A549 (cell line): ENCODE measurements at regions not wholly inside any gene's neighbourhood (a gene's known extent, or its start where the extent isn't known, plus 50 kb on each side); places are given as distances from the start of the nearest gene placed in this dataset.

Source experiments
- ATAC-seq, 2 experiments: fragments of 200-7000 bp in 1 of 2; fragments of >200 bp in 1 of 2; cut with Nextera tagmentation in 1 of 2; cut with Tn5 transposase in 1 of 2; 3 replicates each; pipeline versions ENCODE4 v1.8.0 to v1.9.1; 2018 to 2020; ENCODE audit warnings: mild to moderate bottlenecking in 1 of 2, moderate library complexity in 1 of 2
- CTCF ChIA-PET: fragments of 300-600 bp; sonication (Branson Sonifier 250); formaldehyde crosslinking; extraction: SDS; loops from one replicate; lab custom pipeline; 2021; ENCODE audit warnings: antibody characterized with exemption, inconsistent platforms; lab: Yijun Ruan, JAX
- POLR2A ChIA-PET: fragments of 350-600 bp; formaldehyde crosslinking; extraction: SDS; loops from one replicate; lab custom pipeline; 2021; ENCODE audit warnings: antibody characterized with exemption, inconsistent platforms; lab: Yijun Ruan, JAX
- DNase-seq, 2 experiments: peaks; one replicate each; pipeline versions ENCODE4 v3.0.0 to v3.0.0-alpha.2; 2011 to 2016; ENCODE audit warnings: low read depth in 1 of 2, low spot score in 1 of 2
- FAIRE-seq: peaks from 2 replicates; lab custom pipeline; 2011; peaks lifted over from hg19 to GRCh38; lab: Jason Lieb, UNC
- H3K27ac ChIP-seq, 2 experiments: fragments of >200 bp; sonication (Bioruptor Twin); formaldehyde crosslinking; 3 replicates each; pipeline ENCODE4 v1.5.1; 2016 to 2017
- H3K4me1 ChIP-seq: fragments of >200 bp; sonication (Bioruptor Twin); formaldehyde crosslinking; 3 replicates; pipeline ENCODE4 v1.6.1; 2016
- H3K4me2 ChIP-seq: fragments of >200 bp; sonication (Bioruptor Twin); formaldehyde crosslinking; 3 replicates; pipeline ENCODE4 v1.6.1; 2016
- H3K4me3 ChIP-seq: fragments of >200 bp; sonication (Bioruptor Twin); formaldehyde crosslinking; 3 replicates; pipeline ENCODE4 v1.5.1; 2016
- H3K9me3 ChIP-seq: fragments of >200 bp; sonication (Bioruptor Twin); formaldehyde crosslinking; 3 replicates; pipeline ENCODE4 v1.6.1; 2016
- CBX8 ChIP-seq: fragments of 200-600 bp; sonication (generic); IDR thresholded peaks from 2 replicates; pipeline ENCODE4 v1.6.1; 2016
- CEBPB ChIP-seq, 2 experiments: fragments of >200 bp in 1 of 2; sonication (Bioruptor Twin) in 1 of 2; formaldehyde crosslinking in 1 of 2; IDR thresholded peaks; 2 replicates each; pipeline ENCODE4 v1.6.1; 2012 to 2016
- EHMT2 ChIP-seq: fragments of 200-600 bp; sonication (generic); IDR thresholded peaks from 2 replicates; pipeline ENCODE4 v1.6.1; 2016; ENCODE audit warnings: antibody characterized with exemption, low read depth, mild to moderate bottlenecking, moderate library complexity
- EP300 ChIP-seq, 2 experiments: fragments of >200 bp; sonication (Bioruptor Twin); formaldehyde crosslinking; IDR thresholded peaks; 2 replicates in 1 of 2; 3 replicates in 1 of 2; pipeline ENCODE4 v1.6.1; 2016 to 2017
- ESRRA ChIP-seq: fragments of 150-350 bp; IDR thresholded peaks from 2 replicates; pipeline ENCODE4 v1.6.1; 2014; ENCODE audit warnings: mild to moderate bottlenecking, low read length, borderline replicate concordance
- FOSL2 ChIP-seq, 2 experiments: fragments of 450-650 bp in 1 of 2; fragments of >200 bp in 1 of 2; sonication (Bioruptor Twin) in 1 of 2; formaldehyde crosslinking; IDR thresholded peaks; 2 replicates each; pipeline versions ENCODE4 v1.5.0 to v1.6.1; 2016 to 2020; ENCODE audit warnings: mild to moderate bottlenecking in 1 of 2, moderate library complexity in 1 of 2
- FOXS1 ChIP-seq: fragments of 250-450 bp; sonication (Bioruptor Pico); IDR thresholded peaks from 2 replicates; pipeline ENCODE4 v1.5.0; 2020; ENCODE audit warnings: mild to moderate bottlenecking, moderate library complexity
- HDAC2 ChIP-seq: fragments of 200-600 bp; sonication (generic); IDR thresholded peaks from 2 replicates; pipeline ENCODE4 v1.6.1; 2016
- HEYL ChIP-seq: fragments of 250-450 bp; sonication (Bioruptor Pico); IDR thresholded peaks from 2 replicates; pipeline ENCODE4 v1.8.0; 2021; ENCODE audit warnings: mild to moderate bottlenecking, moderate library complexity
- HOXB13 ChIP-seq: fragments of 250-450 bp; sonication (Bioruptor Pico); IDR thresholded peaks from 2 replicates; pipeline ENCODE4 v1.5.0; 2020; ENCODE audit warnings: low read depth, mild to moderate bottlenecking, moderate library complexity
- HOXB5 ChIP-seq: fragments of 250-450 bp; sonication (Bioruptor Pico); IDR thresholded peaks from 2 replicates; pipeline ENCODE4 v1.5.0; 2020; ENCODE audit warnings: mild to moderate bottlenecking, moderate library complexity
- JUNB ChIP-seq: fragments of >200 bp; sonication (Bioruptor Twin); formaldehyde crosslinking; IDR thresholded peaks from 2 replicates; pipeline ENCODE4 v1.6.1; 2016
- KDM1A ChIP-seq: fragments of 200-600 bp; sonication (generic); IDR thresholded peaks from 2 replicates; pipeline ENCODE4 v1.6.1; 2016; ENCODE audit warnings: low read depth, mild to moderate bottlenecking
- MAZ ChIP-seq: fragments of 150-350 bp; IDR thresholded peaks from 2 replicates; pipeline ENCODE4 v1.6.1; 2014; ENCODE audit warnings: antibody characterized with exemption, low read depth, low read length, borderline replicate concordance
- MYC ChIP-seq: IDR thresholded peaks from 2 replicates; pipeline ENCODE4 v1.6.1; 2012; ENCODE audit warnings: mild to moderate bottlenecking, inconsistent platforms, low read length, improper control_type of control experiment, borderline replicate concordance
- NFE2L2 ChIP-seq: fragments of 150-350 bp; conservative IDR thresholded peaks from 2 replicates; pipeline ENCODE4 v1.6.1; 2014; ENCODE audit warnings: low read length
- PHF8 ChIP-seq: fragments of 200-600 bp; sonication (generic); IDR thresholded peaks from 2 replicates; pipeline ENCODE4 v1.6.1; 2016; ENCODE audit warnings: low read depth, mild to moderate bottlenecking, antibody characterized with exemption, moderate library complexity, borderline replicate concordance
- POLR2AphosphoS2 ChIP-seq: conservative IDR thresholded peaks from 2 replicates; pipeline ENCODE4 v1.6.1; 2012; ENCODE audit warnings: low read length, improper control_type of control experiment, inconsistent platforms
- RAD21 ChIP-seq, 2 experiments: fragments of >200 bp in 1 of 2; sonication (Bioruptor Twin) in 1 of 2; formaldehyde crosslinking in 1 of 2; IDR thresholded peaks in 1 of 2; conservative IDR thresholded peaks in 1 of 2; 2 replicates in 1 of 2; 3 replicates in 1 of 2; pipeline ENCODE4 v1.6.1; 2012 to 2018; ENCODE audit warnings: inconsistent platforms in 1 of 2
- RNF2 ChIP-seq: fragments of 200-600 bp; sonication (generic); IDR thresholded peaks from 2 replicates; pipeline ENCODE4 v1.6.1; 2016; ENCODE audit warnings: low read depth, mild to moderate bottlenecking, antibody characterized with exemption, moderate library complexity, borderline replicate concordance
- TP53 ChIP-seq: fragments of 250-450 bp; sonication (Bioruptor Pico); IDR thresholded peaks from 2 replicates; pipeline ENCODE4 v1.5.0; 2021; ENCODE audit warnings: mild to moderate bottlenecking, moderate library complexity
- WGBS: methylation state at CpG from one replicate; pipeline ENCODE4 v1.1.6; 2017; ENCODE audit errors: missing lambda C conversion rate; 5-methylcytosine and 5-hydroxymethylcytosine counted together
- TF ChIP-seq, protein P1 (sequence below): fragments of >200 bp; sonication (Bioruptor Twin); formaldehyde crosslinking; IDR thresholded peaks from 2 replicates; pipeline ENCODE4 v1.6.1; 2016
- TF ChIP-seq, protein P2 (sequence below): IDR thresholded peaks from 2 replicates; pipeline ENCODE4 v1.6.1; 2012
- TF ChIP-seq, protein P3 (sequence below): fragments of 200-600 bp; sonication (generic); IDR thresholded peaks from 2 replicates; pipeline ENCODE4 v1.6.1; 2016; ENCODE audit warnings: antibody characterized with exemption, mild to moderate bottlenecking, moderate library complexity
- TF ChIP-seq, protein P4 (sequence below): IDR thresholded peaks from 2 replicates; pipeline ENCODE4 v1.6.1; 2012; ENCODE audit warnings: low read depth, borderline replicate concordance

DNA sequence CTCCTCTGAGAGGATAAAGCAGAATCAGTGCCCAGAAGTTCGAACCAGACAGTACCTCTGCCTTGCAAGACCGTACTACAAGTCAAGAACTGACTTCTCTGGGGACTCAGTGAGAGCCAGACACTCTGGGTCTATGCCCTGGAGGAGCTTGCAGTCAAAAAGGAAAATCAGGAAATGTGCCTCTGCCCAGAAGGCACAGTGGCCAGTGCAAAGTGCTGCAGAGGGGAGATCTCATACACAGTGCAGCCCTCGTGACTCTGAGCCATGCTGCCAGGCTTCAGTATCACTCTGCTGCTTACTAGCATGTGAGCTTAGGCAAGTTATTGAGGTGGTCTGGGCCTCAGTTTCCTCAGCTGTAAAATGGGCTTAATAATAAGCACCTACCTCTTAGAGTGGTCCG, 144.0 kb upstream of the NPY start:
- POLR2A ChIA-PET = no interaction called here
- H3K27ac ChIP-seq = no peak overlapping the region
- no peak for ATAC-seq

DNA sequence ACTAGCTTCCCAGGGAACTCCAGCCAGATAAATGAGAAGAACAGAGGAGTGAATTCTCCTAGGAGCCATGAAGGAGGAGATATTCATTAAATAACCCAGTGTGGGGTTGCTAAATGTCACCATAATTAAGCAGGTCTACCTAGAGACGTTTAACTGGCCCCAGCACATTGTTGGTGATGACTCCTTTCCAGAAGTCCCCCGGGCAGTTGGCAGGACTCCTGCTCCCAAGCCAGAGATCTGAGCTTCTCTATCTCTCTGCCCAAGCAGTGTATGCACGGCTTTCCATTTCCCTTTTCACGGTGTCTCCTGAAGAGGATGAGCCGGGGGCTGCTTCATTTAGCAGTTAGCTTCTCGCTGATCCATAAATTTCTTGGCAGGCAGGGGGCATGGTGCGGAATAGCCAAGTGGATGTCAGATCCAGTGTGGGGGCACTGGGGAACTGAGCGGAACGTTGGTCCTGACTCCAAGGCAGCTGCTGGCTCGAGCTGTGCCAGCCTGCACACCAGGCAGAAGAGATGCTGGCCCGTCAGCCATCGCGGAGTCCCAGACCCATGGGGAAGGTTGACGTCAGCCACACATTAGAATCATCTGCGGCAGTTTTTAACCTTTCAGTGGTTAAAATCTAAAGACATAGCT, 142.0 kb upstream of the NPY start:
- ATAC-seq = no peak
- ChIA-PET CTCF (interaction anchor here (0.6 to 1.1 kb wide), 2 partner anchors 99 to 122 kb away, joined by 3 read pairs; no protein-coding TSS in a partner anchor), POLR2A (no interaction called here)
- H3K4me2 ChIP-seq = no peak overlapping the region
- no peak for FAIRE-seq
- H3K4me1 ChIP-seq = no peaks in the 10 kb centered on the region
- no peak overlapping the region for H3K4me3 ChIP-seq
- H3K9me3 ChIP-seq = no peaks in the 10 kb centered on the region
- no peak for TF ChIP-seq ESRRA
- TF ChIP-seq, protein P1, sequence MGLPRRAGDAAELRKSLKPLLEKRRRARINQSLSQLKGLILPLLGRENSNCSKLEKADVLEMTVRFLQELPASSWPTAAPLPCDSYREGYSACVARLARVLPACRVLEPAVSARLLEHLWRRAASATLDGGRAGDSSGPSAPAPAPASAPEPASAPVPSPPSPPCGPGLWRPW = no peak
- no peak for TF ChIP-seq NFE2L2
- TF ChIP-seq MAZ = no peak
- TF ChIP-seq JUNB = no peak
- no peak for TF ChIP-seq HDAC2
- TF ChIP-seq HEYL = no peak
- TF ChIP-seq EHMT2 = no peak
- no peak for TF ChIP-seq MYC
- 37% methylated on average over 10 of the region's 15 CpGs for WGBS
- DNase-seq = no peak
- no peak overlapping the region for H3K27ac ChIP-seq

More for the DNA sequence above, 144.0 kb upstream of the NPY start:
- H3K4me3 ChIP-seq = no peak overlapping the region
- H3K4me1 ChIP-seq = no peaks in the 10 kb centered on the region
- 14% methylated on average over 3 of the region's 4 CpGs for WGBS
- DNase-seq (no peak), FAIRE-seq (no peak)
- no peak for TF ChIP-seq KDM1A
- no peak overlapping the region for H3K4me2 ChIP-seq
- no peaks in the 10 kb centered on the region for H3K9me3 ChIP-seq
- CTCF ChIA-PET = no interaction called here

DNA sequence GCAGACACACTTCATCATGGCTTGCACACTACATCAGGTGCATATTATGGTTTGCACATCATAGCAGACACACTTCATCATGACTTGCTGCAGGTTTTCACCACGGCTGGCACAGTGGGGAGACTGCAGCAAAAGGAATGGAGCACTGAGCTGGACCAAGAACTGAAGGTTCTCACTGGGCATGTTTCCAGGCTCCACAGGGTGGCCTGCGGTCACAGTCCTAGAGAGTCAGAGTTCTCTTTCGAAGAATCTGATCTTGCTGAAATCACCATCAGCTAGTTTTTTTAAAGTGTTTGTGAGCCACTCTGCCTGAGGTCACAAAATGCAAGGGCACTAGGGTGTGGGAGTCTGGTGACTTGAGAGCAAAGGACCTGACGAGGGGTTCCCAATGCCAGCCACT, 140.4 kb upstream of the NPY start:
- FAIRE-seq (no peak), ATAC-seq (no peak), DNase-seq (no peak)
- Histone ChIP-seq H3K4me1 (no peaks in the 10 kb centered on the region), H3K4me3 (no peak overlapping the region), H3K27ac (no peak overlapping the region), H3K9me3 (no peaks in the 10 kb centered on the region), H3K4me2 (no peak overlapping the region)
- ChIA-PET POLR2A (no interaction called here), CTCF (interaction anchor here (0.6 to 1.1 kb wide), 2 partner anchors 98 to 1916 kb away, joined by 3 read pairs; no protein-coding TSS in a partner anchor)
- 28% methylated on average over 4 of the region's 4 CpGs for WGBS
- no peak for TF ChIP-seq RAD21 (conservative IDR thresholded peaks at IDR 0.05 in 1 of 2, IDR thresholded peaks at IDR 0.05 in 1 of 2)
- TF ChIP-seq CBX8 = no peak
- TF ChIP-seq FOXS1 (CRISPR knock-in tag) = no peak
- TF ChIP-seq JUNB = no peak
- TF ChIP-seq, protein P2, sequence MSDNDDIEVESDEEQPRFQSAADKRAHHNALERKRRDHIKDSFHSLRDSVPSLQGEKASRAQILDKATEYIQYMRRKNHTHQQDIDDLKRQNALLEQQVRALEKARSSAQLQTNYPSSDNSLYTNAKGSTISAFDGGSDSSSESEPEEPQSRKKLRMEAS = no peak
- no peak for TF ChIP-seq EHMT2
- no peak for TF ChIP-seq PHF8

DNA sequence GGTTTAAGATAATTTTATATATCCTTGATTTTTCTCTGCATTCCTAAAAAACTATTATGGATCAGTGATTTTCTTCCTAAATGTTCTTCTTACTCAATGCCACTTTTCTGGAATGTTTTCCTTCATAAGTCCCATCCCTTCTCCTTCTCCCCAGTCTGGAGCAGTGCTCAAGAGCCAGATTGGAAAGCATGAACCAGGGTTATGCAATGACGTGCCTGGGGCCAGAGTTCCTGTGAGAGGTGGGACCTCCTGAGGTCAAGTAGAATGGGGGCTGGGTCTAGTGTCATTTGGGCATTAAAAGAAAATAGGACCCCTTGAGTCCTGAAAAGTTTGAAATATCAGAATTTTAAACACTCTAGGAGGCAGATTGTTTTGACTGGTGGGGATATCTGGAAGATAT, 132.0 kb upstream of the NPY start:
- no peak for TF ChIP-seq HOXB5 (CRISPR knock-in tag)
- TF ChIP-seq, protein P3, sequence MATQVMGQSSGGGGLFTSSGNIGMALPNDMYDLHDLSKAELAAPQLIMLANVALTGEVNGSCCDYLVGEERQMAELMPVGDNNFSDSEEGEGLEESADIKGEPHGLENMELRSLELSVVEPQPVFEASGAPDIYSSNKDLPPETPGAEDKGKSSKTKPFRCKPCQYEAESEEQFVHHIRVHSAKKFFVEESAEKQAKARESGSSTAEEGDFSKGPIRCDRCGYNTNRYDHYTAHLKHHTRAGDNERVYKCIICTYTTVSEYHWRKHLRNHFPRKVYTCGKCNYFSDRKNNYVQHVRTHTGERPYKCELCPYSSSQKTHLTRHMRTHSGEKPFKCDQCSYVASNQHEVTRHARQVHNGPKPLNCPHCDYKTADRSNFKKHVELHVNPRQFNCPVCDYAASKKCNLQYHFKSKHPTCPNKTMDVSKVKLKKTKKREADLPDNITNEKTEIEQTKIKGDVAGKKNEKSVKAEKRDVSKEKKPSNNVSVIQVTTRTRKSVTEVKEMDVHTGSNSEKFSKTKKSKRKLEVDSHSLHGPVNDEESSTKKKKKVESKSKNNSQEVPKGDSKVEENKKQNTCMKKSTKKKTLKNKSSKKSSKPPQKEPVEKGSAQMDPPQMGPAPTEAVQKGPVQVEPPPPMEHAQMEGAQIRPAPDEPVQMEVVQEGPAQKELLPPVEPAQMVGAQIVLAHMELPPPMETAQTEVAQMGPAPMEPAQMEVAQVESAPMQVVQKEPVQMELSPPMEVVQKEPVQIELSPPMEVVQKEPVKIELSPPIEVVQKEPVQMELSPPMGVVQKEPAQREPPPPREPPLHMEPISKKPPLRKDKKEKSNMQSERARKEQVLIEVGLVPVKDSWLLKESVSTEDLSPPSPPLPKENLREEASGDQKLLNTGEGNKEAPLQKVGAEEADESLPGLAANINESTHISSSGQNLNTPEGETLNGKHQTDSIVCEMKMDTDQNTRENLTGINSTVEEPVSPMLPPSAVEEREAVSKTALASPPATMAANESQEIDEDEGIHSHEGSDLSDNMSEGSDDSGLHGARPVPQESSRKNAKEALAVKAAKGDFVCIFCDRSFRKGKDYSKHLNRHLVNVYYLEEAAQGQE = no peak
- TF ChIP-seq TP53 (CRISPR knock-in tag) = no peak
- TF ChIP-seq CEBPB (IDR thresholded peaks at IDR 0.05) = no peak
- TF ChIP-seq FOSL2 (IDR thresholded peaks at IDR 0.05) = no peak
- TF ChIP-seq FOSL2 (CRISPR knock-in tag; IDR thresholded peaks at IDR 0.05) = no peak
- no peak for TF ChIP-seq RNF2
- TF ChIP-seq MAZ = no peak
- TF ChIP-seq POLR2AphosphoS2 = no peak
- no peak for TF ChIP-seq HOXB13
- TF ChIP-seq, protein P4, sequence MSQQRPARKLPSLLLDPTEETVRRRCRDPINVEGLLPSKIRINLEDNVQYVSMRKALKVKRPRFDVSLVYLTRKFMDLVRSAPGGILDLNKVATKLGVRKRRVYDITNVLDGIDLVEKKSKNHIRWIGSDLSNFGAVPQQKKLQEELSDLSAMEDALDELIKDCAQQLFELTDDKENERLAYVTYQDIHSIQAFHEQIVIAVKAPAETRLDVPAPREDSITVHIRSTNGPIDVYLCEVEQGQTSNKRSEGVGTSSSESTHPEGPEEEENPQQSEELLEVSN = no peak
- TF ChIP-seq JUNB = no peak
- TF ChIP-seq EP300 (IDR thresholded peaks at IDR 0.05) = no peak
- no peak for TF ChIP-seq MYC
- ATAC-seq (no peak), FAIRE-seq (no peak), DNase-seq (no peak)
- Histone ChIP-seq H3K4me1 (no peaks in the 10 kb centered on the region), H3K4me3 (no peak overlapping the region), H3K4me2 (no peak overlapping the region), H3K9me3 (peaks cover 3% of the 10 kb centered on the region; the same call in 1 of the 3 replicates), H3K27ac (no peak overlapping the region)
- CTCF ChIA-PET = no interaction called here
- WGBS = 3% methylated on average over 1 of the region's 1 CpG
- POLR2A ChIA-PET = no interaction called here
